Effector memory CD8-positive, alpha-beta T cell (primary cell): ENCODE measurements at regions not wholly inside any gene's neighbourhood (a gene's known extent, or its start where the extent isn't known, plus 50 kb on each side); places are given as distances from the start of the nearest gene placed in this dataset.

Experiments used
- ATAC-seq: fragments of 150-1000 bp; cut with Tn5 transposase; replicated peaks from 2 replicates; pipeline ENCODE4 v1.10.0; 2021; ENCODE audit warnings: mild to moderate bottlenecking, moderate library complexity
- DNase-seq, 3 experiments: peaks; one replicate each; pipeline ENCODE4 v3.0.0; 2021
- H3K27ac Mint-ChIP-seq, 2 donors: one replicate each; pipeline ENCODE4 v1.8.0; 2022; ENCODE audit warnings: mild to moderate bottlenecking in 2 of 2, mixed read lengths in 2 of 2, moderate library complexity in 2 of 2
- H3K27me3 Mint-ChIP-seq, 2 donors: one replicate each; pipeline ENCODE4 v1.8.0; 2022; ENCODE audit warnings: mixed read lengths in 2 of 2
- H3K36me3 Mint-ChIP-seq: one replicate; pipeline ENCODE4 v1.8.0; 2022; ENCODE audit warnings: mild to moderate bottlenecking, moderate library complexity, mixed read lengths; ENCODE audit not compliant: insufficient read depth
- H3K4me1 Mint-ChIP-seq, 2 donors: one replicate each; pipeline ENCODE4 v1.8.0; 2022; ENCODE audit warnings: low read depth in 2 of 2, mixed read lengths in 2 of 2
- H3K4me3 Mint-ChIP-seq, 2 donors: one replicate each; pipeline ENCODE4 v1.8.0; 2022; ENCODE audit warnings: mild to moderate bottlenecking in 2 of 2, mixed read lengths in 2 of 2, moderate library complexity in 2 of 2
- H3K9me3 Mint-ChIP-seq, 2 donors: one replicate each; pipeline ENCODE4 v1.8.0; 2022; ENCODE audit warnings: mixed read lengths in 2 of 2

GRCh38 chr17:33352526-33352925 is 59.4 kb upstream of the ASIC2 start:
- no peak overlapping the region for H3K4me3 Mint-ChIP-seq
- no peak for ATAC-seq

GRCh38 chr17:33356266-33356665 is 63.2 kb upstream of the ASIC2 start:
- H3K36me3 Mint-ChIP-seq, result peaks cover 2% of the 10 kb centered on the region
- no peaks in the 10 kb centered on the region for H3K9me3 Mint-ChIP-seq
- no peak overlapping the region for H3K4me3 Mint-ChIP-seq
- H3K27me3 Mint-ChIP-seq, result peaks cover 30 to 44% of the 10 kb centered on the region in 2 donors
- H3K4me1 Mint-ChIP-seq, result no peaks in the 10 kb centered on the region
- no peak overlapping the region for H3K27ac Mint-ChIP-seq
- DNase-seq, result no peak
- no peak for ATAC-seq

More at GRCh38 chr17:33352526-33352925, 59.4 kb upstream of the ASIC2 start:
- Mint-ChIP-seq H3K27ac (no peak overlapping the region), H3K4me1 (no peaks in the 10 kb centered on the region), H3K36me3 (peaks cover 2% of the 10 kb centered on the region), H3K9me3 (no peaks in the 10 kb centered on the region), H3K27me3 (peaks cover 22 to 35% of the 10 kb centered on the region in 2 donors)
- DNase-seq, result no peak

- DNase-seq (no peak), ATAC-seq (no peak)
- H3K36me3 Mint-ChIP-seq, result no peaks in the 10 kb centered on the region
- H3K4me3 Mint-ChIP-seq, result no peak overlapping the region
- peaks cover 35 to 39% of the 10 kb centered on the region in 2 donors for H3K27me3 Mint-ChIP-seq
- peaks cover 0 to 2% of the 10 kb centered on the region in 2 donors for H3K9me3 Mint-ChIP-seq
- H3K4me1 Mint-ChIP-seq, result no peaks in the 10 kb centered on the region
- no peak overlapping the region for H3K27ac Mint-ChIP-seq
Measured at GRCh38 chr17:33363475-33363874, 70.4 kb upstream of the ASIC2 start.

- DNase-seq (no peak), ATAC-seq (no peak)
- Mint-ChIP-seq H3K36me3 (no peaks in the 10 kb centered on the region), H3K4me3 (no peak overlapping the region), H3K4me1 (no peaks in the 10 kb centered on the region), H3K9me3 (peaks cover 0 to 2% of the 10 kb centered on the region in 2 donors), H3K27ac (no peak overlapping the region), H3K27me3 (peaks cover 40 to 54% of the 10 kb centered on the region in 2 donors)
Measured at GRCh38 chr17:33366960-33367359, 73.9 kb upstream of the ASIC2 start.

- Mint-ChIP-seq H3K4me1 (no peaks in the 10 kb centered on the region), H3K36me3 (no peaks in the 10 kb centered on the region), H3K9me3 (peaks cover 0 to 2% of the 10 kb centered on the region in 2 donors), H3K4me3 (no peak overlapping the region), H3K27ac (no peak overlapping the region), H3K27me3 (peaks cover 45 to 55% of the 10 kb centered on the region in 2 donors)
- no peak for DNase-seq
- no peak for ATAC-seq
Measured at GRCh38 chr17:33369149-33369548, 76.1 kb upstream of the ASIC2 start.

- Mint-ChIP-seq H3K9me3 (no peaks in the 10 kb centered on the region), H3K4me3 (no peak overlapping the region), H3K27me3 (peaks cover 39 to 48% of the 10 kb centered on the region in 2 donors), H3K4me1 (no peaks in the 10 kb centered on the region), H3K27ac (no peak overlapping the region), H3K36me3 (no peaks in the 10 kb centered on the region)
- DNase-seq (no peak), ATAC-seq (no peak)
Measured at GRCh38 chr17:33369876-33370275, 76.8 kb upstream of the ASIC2 start.

GRCh38 chr17:33370401-33370800 is 77.3 kb upstream of the ASIC2 start:
- H3K4me3 Mint-ChIP-seq, result no peak overlapping the region
- H3K9me3 Mint-ChIP-seq, result no peaks in the 10 kb centered on the region
- no peaks in the 10 kb centered on the region for H3K4me1 Mint-ChIP-seq
- H3K27me3 Mint-ChIP-seq, result peaks cover 33 to 43% of the 10 kb centered on the region in 2 donors
- no peaks in the 10 kb centered on the region for H3K36me3 Mint-ChIP-seq
- no peak overlapping the region for H3K27ac Mint-ChIP-seq
- no peak for ATAC-seq
- no peak for DNase-seq

GRCh38 chr17:33371377-33371776 is 78.3 kb upstream of the ASIC2 start:
- no peaks in the 10 kb centered on the region for H3K9me3 Mint-ChIP-seq
- peaks cover 28 to 41% of the 10 kb centered on the region in 2 donors for H3K27me3 Mint-ChIP-seq
- no peak for ATAC-seq
- no peak overlapping the region for H3K4me3 Mint-ChIP-seq
- DNase-seq, result no peak
- H3K27ac Mint-ChIP-seq, result no peak overlapping the region
- H3K36me3 Mint-ChIP-seq, result no peaks in the 10 kb centered on the region
- no peaks in the 10 kb centered on the region for H3K4me1 Mint-ChIP-seq

GRCh38 chr17:33373273-33373672 is 80.2 kb upstream of the ASIC2 start:
- peaks cover 26 to 37% of the 10 kb centered on the region in 2 donors for H3K27me3 Mint-ChIP-seq
- H3K36me3 Mint-ChIP-seq, result no peaks in the 10 kb centered on the region
- no peak overlapping the region for H3K4me3 Mint-ChIP-seq
- DNase-seq (no peak), ATAC-seq (no peak)
- H3K27ac Mint-ChIP-seq, result no peak overlapping the region
- H3K4me1 Mint-ChIP-seq, result no peaks in the 10 kb centered on the region
- H3K9me3 Mint-ChIP-seq, result no peaks in the 10 kb centered on the region

GRCh38 chr17:33375103-33375502 is 82.0 kb upstream of the ASIC2 start:
- H3K4me3 Mint-ChIP-seq, result no peak overlapping the region
- no peak overlapping the region for H3K27ac Mint-ChIP-seq
- H3K4me1 Mint-ChIP-seq, result no peaks in the 10 kb centered on the region
- no peaks in the 10 kb centered on the region for H3K36me3 Mint-ChIP-seq
- no peaks in the 10 kb centered on the region for H3K9me3 Mint-ChIP-seq
- peaks cover 31 to 38% of the 10 kb centered on the region in 2 donors for H3K27me3 Mint-ChIP-seq
- no peak for ATAC-seq
- DNase-seq, result no peak

- peaks cover 24 to 31% of the 10 kb centered on the region in 2 donors for H3K27me3 Mint-ChIP-seq
Measured at GRCh38 chr17:33375783-33376182, 82.7 kb upstream of the ASIC2 start.

GRCh38 chr17:33377837-33378595 is 84.9 kb upstream of the ASIC2 start:
- Mint-ChIP-seq H3K9me3 (no peaks in the 10 kb centered on the region), H3K27ac (no peak overlapping the region)
- no peak for ATAC-seq

More at GRCh38 chr17:33375783-33376182, 82.7 kb upstream of the ASIC2 start:
- DNase-seq (no peak), ATAC-seq (no peak)
- H3K4me1 Mint-ChIP-seq, result no peaks in the 10 kb centered on the region
- no peaks in the 10 kb centered on the region for H3K9me3 Mint-ChIP-seq
- H3K36me3 Mint-ChIP-seq, result no peaks in the 10 kb centered on the region
- no peak overlapping the region for H3K27ac Mint-ChIP-seq
- no peak overlapping the region for H3K4me3 Mint-ChIP-seq

GRCh38 chr17:33381201-33381600 is 88.1 kb upstream of the ASIC2 start:
- Mint-ChIP-seq H3K4me3 (no peak overlapping the region), H3K9me3 (peaks cover 0 to 2% of the 10 kb centered on the region in 2 donors), H3K4me1 (no peaks in the 10 kb centered on the region), H3K27me3 (peaks cover 10% of the 10 kb centered on the region in 2 donors), H3K27ac (no peak overlapping the region), H3K36me3 (no peaks in the 10 kb centered on the region)
- no peak for ATAC-seq
- DNase-seq, result no peak

More at GRCh38 chr17:33377837-33378595, 84.9 kb upstream of the ASIC2 start:
- Mint-ChIP-seq H3K36me3 (no peaks in the 10 kb centered on the region), H3K4me3 (no peak overlapping the region), H3K4me1 (no peaks in the 10 kb centered on the region), H3K27me3 (peaks cover 5 to 10% of the 10 kb centered on the region in 2 donors)
- DNase-seq, result no peak

GRCh38 chr17:33383488-33384023 is 90.5 kb upstream of the ASIC2 start:
- Mint-ChIP-seq H3K27me3 (peaks cover 24 to 25% of the 10 kb centered on the region in 2 donors), H3K36me3 (no peaks in the 10 kb centered on the region), H3K27ac (no peak overlapping the region), H3K4me1 (no peaks in the 10 kb centered on the region), H3K9me3 (peaks cover 0 to 2% of the 10 kb centered on the region in 2 donors), H3K4me3 (no peak overlapping the region)
- DNase-seq, result no peak
- ATAC-seq, result no peak
